CD4-positive, alpha-beta T cell treated with Interferon alpha-2 for 1 hour (primary cell): ENCODE measurements at regions not wholly inside any gene's neighbourhood (a gene's known extent, or its start where the extent isn't known, plus 50 kb on each side); places are given as distances from the start of the nearest gene placed in this dataset.
"Not testable (repeated sequence)": the region's sequence is repeated elsewhere in the genome, so short reads cannot be mapped to it uniquely, and the experiment has no call there.

Source experiments
- DNase-seq, 2 donors: peaks; one replicate each; pipeline ENCODE4 v3.0.0-alpha.2; 2020 to 2022

DNA sequence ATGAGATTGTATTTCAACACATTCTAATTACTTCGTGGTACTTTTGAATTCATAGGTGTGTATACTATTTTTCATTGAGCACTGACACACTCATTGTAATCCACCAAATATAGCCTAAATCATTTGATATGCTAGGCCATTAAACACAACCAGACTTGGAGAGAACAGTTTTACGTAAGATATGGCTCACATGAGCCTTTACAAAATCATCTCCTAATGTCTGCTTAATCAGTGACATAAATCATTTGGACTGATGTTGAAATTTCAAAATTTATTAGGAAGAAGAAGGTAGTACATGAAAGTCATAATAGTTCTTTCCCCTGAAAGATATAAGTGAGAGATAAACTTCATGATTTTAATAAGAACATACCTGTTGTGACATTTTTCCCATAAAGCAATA is 550.2 kb upstream of the LINC00305 start:
- no peak for DNase-seq

DNA sequence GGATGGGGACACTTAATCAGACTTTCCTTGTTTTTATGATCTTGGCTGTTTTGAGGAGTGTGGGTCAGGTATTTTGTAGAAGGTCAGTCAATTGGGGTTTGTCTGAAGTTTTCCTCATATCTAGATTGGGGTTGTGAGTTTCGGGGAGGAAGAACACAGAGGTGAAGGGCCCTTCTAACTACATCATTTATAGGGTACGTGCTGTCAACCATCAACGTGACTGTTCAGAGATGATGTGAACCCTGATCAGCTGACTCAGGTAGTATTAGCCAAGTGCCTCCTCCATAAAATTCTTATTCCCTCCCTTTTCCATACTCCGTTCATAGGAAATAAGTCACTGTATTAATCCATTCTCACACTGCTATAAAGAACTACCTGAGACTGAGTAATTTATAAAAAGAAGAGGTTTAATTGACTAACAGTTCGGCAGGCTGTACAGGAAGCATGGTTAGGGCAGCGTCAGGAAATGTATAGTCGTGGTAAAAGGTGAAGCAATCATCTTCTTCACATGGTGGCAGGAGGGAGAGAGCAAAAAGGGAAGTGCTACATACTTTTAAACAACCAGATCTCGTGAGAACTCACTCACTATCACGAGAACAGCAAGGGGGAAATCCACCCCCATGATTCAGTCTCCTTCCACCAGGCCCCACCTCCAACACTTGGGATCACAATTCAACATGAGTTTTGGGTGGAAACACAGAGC is 547.1 kb upstream of the LINC00305 start:
- DNase-seq = no peak

DNA sequence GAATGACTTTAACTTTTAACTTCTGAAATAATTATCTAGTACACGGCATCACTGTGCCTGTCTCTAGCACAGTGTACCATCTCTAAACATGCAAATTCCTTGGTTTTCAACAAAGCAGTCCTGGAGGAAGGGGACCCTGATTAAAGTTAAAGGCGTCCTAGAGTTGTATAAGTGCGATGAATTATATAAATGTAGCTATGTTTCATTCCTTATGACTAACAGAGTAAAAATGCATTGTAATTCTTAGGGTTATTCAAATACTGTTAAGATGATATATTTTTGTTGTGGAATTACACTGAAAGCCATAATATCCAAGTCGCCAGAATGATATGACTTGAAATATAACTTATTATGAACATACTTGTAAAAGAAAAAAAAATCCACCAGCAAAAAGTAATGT is 544.9 kb upstream of the LINC00305 start:
- DNase-seq = no peak

DNA sequence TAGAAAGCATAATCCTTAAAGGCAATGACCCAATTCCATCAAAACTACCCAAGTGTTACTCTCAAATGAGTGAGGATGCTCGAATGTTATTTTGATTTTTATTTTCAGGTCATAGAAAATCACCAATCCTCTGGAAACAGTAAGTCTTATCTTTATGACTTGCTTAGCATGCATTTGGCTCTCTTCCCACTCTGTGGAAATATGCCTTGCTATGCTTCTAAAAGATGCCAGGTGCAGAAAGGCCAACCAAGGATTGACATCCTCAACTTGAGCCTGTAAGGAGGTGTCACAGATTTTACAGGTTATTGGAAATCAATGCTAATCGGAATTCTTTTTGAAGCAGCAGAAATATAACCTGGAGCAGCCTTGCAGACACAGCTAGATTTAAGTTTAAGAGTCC is 543.9 kb upstream of the LINC00305 start:
- DNase-seq = no peak

DNA sequence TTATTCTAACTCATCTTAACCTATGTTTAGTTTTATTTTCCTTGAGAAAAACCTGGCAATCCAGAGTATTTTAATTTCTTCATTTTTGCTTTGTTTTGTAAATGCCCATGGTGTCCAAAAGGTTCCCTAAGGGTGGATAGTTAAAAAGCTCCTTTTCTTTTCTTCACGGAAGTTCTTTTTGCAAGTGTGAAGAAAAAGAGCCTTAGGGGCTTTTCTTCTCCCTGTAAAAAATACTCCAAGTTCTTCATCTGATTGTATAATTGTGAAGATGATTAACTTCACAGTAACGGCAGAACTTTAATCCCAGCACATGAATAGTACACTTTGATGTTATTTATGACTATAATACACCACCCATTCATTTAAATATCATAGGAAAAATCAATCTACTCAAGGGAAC is 530.2 kb upstream of the LINC00305 start:
- no peak for DNase-seq

DNA sequence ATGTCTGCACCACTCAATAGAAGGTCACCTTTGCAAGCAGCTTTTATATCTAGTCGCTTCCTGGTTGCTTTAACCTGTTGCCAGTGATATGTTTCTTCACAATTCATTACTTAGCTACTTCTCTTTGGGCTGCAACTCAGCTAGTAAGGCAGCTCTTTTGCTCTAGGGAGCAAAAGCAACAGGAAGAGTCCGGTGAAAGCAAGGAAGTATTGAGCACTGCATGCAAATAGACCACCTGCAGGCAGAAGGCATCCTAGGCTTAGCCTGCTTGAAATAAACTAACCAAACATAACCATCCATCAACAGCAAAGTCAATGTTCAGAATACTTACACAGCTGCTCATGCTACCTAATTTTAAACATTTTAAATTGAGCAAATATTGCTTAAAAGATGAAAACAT is 529.2 kb upstream of the LINC00305 start:
- no peak for DNase-seq

DNA sequence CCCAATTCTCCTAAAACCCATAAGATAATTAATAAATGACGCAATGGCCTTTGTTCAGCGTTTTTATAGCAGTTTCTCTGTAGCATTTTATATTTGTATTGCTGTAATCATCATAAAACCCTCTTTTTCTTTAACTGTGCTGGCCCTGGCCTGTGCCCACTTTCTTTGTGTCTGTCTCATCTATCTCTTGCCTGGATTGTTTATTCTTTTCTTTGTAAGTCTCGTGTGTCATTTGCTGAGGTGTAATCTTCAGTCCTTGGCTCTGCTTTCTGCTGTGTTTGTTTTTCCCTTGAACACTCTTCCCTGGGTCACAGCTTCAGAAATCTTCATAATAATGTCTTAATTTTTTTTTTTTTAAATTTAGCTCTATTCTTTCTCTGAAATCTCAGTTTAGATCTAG is 525.8 kb upstream of the LINC00305 start:
- no peak for DNase-seq

DNA sequence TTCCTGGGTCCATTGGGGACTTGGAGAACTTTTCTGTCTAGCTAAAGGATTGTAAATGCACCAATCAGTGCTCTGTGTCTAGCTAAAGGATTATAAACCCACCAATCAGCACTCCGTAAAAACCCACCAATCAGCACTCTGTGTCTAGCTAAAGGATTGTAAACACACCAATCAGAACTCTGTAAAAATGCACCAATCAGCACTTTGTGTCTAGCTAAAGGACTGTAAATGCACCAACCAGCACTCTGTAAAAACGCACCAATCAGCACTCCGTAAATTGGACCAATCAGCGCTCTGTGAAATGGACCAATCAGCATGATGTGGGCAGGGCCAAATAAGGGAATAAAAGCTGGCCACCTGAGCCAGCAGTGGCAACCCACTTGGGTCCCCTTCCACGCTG is 522.4 kb upstream of the LINC00305 start:
- DNase-seq = not testable (repeated sequence)

DNA sequence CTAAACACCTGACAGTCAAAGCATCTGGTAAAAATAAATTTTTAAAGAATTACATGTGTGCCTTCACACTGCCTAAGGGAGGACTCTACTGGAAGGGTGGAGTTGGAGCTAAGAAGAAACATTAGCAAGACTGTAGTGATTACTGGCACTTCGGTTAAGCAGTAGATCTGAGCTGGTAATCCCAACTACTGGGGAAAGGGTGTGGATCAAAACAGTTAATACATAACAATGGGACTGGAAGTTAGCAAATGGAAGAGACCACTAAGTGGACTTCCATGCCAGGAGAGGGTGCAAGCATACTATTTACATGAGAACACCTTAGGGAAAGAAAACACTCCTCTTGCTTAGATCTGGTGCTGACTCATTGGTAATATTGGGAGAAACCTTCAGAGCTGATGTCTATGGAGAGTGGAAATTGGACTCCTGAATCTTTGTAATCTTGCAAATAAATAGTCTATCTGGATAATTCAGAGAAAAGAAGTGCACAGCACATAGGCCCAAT is 519.6 kb upstream of the LINC00305 start:
- DNase-seq = no peak

DNA sequence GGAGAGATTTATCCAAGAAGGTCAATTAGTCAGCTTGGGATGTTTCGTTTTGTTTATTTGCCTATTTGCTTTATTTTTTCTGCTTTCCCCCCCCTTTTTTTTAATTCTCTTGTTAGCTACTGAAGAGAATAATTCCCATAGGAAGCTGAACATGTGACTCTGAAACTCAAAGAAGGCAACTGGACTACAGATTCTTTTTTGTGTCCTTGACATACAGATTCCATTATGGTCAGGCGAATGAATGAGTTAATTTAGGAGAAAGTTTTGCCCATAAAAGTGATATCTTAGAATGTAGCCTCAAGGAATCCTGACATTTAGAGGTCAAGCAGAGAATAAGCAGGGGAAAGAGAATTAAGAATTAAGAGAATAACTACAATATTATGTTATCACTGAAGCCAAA is 514.2 kb upstream of the LINC00305 start:
- DNase-seq = no peak

DNA sequence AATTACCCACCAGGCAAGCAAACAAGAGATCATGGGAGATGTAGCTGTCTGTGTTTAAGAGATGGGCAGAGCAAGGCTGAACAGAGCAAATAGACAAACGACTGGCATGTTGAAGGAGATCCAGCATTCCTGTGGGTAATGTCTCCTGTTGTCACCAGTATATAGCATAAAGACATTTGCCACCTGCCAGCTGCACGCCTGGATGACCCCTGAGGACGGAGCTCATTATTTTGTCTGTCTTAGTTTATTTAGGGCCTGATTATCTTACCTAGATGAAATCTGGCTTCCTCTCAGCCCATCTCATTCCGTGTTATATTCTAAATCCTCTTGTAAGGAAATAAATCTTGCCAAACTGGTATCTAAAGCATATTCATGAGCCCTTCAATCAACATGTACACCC is 510.3 kb upstream of the LINC00305 start:
- DNase-seq = no peak

DNA sequence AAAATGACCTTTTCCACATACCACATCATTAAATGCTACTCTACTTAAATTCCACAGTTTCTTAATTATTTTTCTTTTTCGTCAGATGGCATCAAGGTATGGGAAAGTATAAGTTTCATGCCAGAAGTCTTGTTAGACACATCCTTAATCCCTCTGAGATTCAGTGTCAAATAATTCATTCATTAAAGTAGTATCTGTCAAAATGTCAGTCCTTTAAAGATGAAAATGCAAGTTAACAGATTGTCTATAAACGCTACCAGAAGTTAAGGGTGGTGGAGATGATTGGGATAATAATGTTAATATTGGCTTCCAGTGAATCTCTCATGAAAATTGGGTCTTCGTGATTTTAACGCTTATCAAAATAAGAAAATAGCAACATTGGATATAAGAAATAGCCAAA is 504.2 kb upstream of the LINC00305 start:
- DNase-seq = no peak

DNA sequence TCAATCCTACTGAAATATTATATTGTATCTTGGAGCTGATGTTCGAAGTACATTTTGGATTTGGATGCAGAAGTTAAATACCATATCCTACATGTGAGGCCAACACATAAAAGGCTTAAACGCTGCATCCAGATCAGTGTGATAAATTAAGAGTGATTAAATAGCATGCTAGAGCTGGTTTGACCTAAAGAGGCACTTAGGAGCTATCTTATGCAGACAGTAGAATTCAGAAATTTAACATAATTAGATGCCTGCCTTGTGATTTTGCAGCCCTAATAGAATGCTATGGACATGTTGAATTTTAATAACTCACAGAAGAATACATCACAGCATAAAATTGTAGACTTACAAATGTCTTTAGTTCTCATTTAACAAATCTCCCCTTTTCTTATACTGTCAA is 501.2 kb upstream of the LINC00305 start:
- no peak for DNase-seq

DNA sequence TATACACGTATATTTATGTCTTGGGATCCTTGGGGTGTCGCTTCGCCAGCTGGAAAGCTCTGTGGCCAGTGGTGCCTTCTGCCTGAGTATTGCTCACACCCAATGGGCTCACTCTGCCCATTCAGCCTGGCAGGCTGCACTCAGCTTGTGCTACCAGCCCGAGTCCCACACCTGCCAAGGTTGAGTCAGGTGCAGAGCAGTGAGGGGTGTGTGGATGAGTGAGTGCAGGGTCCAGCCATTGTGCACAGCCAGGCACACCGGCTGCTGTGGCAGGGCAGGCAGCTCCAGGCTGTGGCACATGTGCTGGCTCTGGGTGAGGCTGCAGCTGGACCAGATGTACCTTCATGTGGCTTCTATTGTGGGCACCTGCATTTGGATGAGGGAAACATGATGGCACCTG is 496.9 kb upstream of the LINC00305 start:
- no peak for DNase-seq

DNA sequence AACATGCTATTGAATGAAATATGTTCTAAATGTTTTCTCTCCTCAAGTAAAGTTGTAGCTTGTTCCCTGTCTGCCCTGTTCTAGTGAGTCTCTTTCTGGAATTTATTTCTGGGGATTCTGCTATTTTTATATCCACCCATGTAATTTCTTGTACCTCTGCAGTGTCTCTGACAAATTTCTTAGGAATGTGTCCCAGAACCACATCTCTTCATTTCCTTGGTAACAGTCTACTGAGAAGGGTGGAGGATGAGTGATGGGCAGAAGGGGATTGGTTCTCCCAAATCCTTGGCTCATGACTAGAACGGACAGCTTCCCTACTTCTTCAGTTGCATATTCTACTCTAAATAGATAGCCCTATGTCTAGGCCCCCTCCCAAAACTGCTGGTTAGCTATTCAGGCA is 490.6 kb upstream of the LINC00305 start:
- no peak for DNase-seq

DNA sequence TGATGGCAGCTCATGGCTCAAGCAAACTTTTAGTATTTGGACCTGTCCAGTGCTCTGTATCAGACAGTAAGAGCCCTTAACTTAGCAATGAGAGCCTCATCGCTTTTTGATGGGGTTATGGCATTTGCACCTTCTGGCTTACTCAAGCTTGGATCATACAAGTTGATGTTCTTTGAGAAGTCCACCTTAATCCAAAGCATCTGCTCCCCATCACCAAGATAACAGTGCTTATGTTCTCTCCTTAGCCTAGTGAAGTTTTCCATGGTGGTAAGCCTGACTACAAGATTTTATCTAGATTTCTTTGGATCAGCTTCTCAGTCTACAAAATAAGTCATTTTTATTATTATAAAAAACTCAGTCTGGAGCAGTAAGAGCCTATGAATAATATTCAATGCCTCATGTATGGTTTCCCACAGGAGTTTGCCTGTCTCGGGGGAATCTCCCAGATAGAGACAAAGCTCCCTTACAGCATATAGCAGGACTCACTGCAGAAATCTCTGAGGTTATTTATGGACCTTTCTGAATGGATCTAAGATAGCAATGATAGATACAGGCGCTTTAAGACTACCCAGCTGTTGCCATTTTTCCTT is 472.2 kb upstream of the LINC00305 start:
- no peak for DNase-seq

DNA sequence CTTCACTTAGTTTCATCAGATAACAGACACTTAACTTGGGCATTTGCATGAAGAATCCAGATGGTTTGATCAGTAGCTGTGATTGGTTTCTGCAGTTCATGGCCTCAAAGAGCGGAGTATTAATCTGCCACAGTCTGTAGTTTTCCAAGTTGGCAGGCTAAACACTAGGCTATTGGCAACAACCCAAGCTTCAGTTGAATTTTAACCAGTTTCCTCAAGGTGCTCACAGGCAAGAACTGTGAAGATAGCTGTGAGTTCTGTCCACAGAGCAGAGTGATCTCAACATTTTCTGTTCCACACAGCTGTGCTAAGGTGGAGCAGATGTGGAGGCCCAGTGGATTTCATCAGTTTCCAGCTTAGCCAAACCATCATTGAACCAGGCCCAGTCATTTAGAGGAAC is 469.5 kb upstream of the LINC00305 start:
- DNase-seq = no peak

DNA sequence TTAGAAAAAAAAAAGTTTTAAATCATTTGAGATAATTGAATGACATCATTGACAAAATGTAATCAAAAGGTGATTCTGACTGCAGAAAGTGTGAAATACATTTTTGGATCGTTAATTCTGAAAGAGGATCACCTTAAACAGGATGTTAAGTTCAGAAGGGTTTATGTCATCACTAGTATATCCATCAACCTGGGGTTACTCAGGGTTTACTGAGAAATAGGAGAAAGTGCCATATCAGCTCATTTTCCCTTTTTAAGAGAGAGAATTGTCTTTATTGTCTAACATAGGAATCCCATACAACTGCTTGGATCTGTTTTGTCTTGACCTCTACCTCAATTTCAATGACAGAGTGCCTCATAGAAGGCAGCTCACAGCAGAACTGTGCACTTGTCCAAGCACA is 466.1 kb upstream of the LINC00305 start:
- DNase-seq = no peak

DNA sequence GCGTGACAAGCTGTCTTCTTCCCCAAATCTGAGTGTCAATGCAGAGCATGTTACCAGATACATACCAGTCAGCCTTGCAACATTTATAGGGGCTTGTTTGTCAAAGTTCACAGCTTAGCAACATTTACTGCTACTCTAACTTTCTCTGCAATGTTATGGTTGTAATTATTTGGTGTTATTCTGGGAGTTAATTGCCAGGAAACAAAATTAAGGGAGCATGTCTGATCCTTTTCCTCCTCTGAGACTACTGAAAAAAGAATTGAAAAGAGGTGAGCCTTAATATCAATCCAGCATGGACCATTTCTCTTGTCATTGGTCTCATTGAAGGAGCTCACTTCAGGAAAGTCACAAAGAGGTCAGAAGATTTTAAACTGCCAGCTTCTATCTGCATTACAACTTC is 465.6 kb upstream of the LINC00305 start:
- DNase-seq = no peak

DNA sequence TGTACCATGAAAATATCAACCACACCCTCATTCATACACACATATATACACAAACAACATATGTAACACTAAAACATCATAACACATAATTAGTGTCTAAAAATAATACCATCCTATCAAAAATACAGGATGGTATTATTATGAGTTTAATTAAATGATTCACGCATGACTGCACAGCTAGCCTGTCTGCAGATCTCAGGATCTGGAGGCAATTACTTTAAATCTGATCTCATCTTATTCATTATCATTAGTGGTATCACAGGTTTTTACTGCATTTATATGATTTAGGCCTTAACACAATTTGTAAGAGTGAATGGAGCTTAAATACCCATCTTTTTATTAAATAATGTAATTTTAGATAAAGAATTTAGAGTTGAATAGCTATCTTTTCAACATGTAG is 443.4 kb upstream of the LINC00305 start:
- DNase-seq = no peak

DNA sequence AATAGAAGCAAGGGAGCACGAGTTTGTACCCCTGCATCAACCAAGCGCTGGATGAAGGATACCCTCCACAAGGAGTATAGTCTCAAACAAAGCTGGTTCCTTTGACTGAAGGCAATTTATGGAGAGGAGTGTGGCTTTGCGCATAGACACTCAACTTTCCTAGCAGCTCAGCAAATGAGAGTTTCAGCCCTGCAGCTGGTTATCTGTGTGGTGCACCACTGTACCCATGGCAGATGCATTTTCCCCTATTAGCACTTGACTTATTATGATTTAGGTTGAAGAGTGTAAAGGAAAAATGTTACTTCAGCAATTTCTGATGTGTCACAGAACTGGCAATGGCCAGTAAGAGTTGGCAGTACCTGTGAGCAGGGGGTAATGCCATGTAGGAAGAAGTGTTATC is 440.1 kb upstream of the LINC00305 start:
- no peak for DNase-seq

DNA sequence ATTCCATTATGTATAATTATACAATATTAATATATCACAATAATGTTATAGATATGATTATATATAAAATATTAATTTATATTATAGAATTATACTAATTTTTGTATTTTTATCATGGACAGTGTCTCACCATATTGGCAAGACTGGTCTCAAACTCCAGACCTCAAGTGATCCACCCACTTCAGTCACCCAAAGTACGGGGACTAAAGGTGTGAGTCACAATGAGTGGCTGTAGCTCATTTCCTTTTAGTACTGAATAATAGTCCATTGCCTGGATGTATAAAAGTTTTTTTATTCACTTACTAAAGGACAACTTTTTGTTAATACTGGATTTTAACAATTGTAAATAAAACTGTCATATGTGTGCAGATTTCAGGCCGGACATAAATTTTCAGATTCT is 417.6 kb upstream of the LINC00305 start:
- no peak for DNase-seq

DNA sequence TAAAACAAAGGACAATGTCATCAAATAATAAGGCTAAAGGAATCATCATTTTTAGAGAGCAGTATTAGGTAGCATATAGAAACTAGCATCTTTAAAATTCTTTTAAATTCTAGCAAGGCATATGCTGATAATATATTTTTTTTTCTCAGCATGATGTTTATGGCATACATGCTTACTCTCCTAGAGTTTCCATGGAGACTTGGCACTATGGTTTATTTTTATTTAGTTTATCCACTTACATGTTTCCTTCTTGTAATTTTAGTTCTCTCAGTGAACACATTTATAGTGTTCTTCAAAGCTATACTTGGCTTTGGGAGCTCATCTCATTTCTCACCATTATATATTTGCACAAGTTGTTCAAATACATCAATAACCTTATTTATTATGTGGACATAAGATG is 413.8 kb upstream of the LINC00305 start:
- no peak for DNase-seq

DNA sequence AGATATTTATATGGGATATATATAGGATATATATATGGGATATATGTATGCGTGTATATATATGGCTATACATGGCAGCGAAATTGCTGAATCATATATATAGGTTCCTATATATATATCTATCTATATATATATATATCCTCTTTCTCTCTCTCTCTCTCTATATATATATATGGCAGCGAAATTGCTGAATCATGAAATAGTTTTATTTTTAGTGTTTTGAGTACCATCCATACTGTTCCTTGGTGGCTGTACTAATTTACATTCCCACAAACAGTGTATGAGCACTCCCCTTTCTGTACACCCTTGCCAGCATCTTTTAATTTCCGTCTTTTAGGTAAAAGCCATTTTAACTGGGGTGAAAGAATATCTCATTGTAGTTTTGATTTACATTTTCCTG is 397.6 kb upstream of the LINC00305 start:
- DNase-seq = no peak

DNA sequence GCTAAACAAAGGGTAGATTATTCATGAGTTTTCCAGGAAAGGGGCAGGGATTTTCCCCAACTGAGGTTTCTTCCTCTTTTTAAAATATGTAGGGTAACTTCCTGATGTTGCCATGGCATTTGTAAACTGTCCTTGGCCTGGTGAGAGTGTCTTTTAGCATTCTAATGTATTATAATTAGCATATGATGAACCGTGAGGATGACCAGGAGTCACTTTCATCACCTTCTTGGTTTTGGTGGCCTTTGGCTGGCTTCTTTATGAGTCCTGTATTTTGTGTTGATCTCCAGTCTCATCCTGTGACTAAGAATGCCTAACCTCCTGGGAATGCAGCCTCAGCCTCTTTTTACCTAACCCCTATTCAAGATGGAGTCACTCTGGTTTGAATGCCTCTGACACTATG is 391.0 kb upstream of the LINC00305 start:
- DNase-seq = no peak
